Ishikawa (cell line): ENCODE measurements at regions not wholly inside any gene's neighbourhood (a gene's known extent, or its start where the extent isn't known, plus 50 kb on each side); places are given as distances from the start of the nearest gene placed in this dataset.

ENCODE experiments used
- RAD21 ChIP-seq: IDR thresholded peaks from 2 replicates; pipeline ENCODE4 v1.6.1; 2012; ENCODE audit warnings: low read depth
- TAF1 ChIP-seq: IDR thresholded peaks from 2 replicates; pipeline ENCODE4 v1.6.1; 2012; ENCODE audit warnings: low read depth, mild to moderate bottlenecking
- ZBTB7A ChIP-seq: IDR thresholded peaks from 2 replicates; pipeline ENCODE4 v1.6.1; 2012; ENCODE audit warnings: low read depth

GRCh38 chr21:43328958-43329691 is 97.8 kb downstream of the SIK1 start:
- TF ChIP-seq ZBTB7A: no peak
- no peak for TF ChIP-seq RAD21
- TF ChIP-seq TAF1: no peak
